GM12872 (cell line): ENCODE measurements at regions not wholly inside any gene's neighbourhood (a gene's known extent, or its start where the extent isn't known, plus 50 kb on each side); places are given as distances from the start of the nearest gene placed in this dataset.

Experiments
- TF ChIP-seq, protein P1 (sequence below): IDR thresholded peaks from 3 replicates; pipeline ENCODE4 v1.5.1; 2011; ENCODE audit warnings: low read depth, mild to moderate bottlenecking, low read length, moderate library complexity; ENCODE audit not compliant: insufficient read depth

DNA sequence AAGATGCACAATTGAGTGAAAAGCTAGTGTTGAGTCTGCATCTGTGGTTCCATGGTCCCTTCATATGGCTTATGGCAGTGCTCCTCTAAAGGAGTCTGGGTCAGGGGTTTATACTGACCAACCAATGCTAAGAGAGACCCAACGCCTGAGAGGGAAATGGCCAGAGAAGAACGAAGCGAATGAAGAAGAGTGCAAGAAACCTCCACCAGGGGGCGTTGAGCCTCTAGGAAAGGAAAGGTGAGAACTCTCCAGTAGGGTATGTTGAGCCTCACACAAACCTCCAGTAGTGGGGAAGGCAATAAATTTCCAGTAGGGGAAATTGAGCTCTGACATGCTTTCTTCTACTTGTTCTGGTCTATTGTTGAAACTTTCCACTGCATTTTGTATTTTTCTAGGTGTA is 470.6 kb downstream of the PRDM9 start:
- TF ChIP-seq, protein P1, sequence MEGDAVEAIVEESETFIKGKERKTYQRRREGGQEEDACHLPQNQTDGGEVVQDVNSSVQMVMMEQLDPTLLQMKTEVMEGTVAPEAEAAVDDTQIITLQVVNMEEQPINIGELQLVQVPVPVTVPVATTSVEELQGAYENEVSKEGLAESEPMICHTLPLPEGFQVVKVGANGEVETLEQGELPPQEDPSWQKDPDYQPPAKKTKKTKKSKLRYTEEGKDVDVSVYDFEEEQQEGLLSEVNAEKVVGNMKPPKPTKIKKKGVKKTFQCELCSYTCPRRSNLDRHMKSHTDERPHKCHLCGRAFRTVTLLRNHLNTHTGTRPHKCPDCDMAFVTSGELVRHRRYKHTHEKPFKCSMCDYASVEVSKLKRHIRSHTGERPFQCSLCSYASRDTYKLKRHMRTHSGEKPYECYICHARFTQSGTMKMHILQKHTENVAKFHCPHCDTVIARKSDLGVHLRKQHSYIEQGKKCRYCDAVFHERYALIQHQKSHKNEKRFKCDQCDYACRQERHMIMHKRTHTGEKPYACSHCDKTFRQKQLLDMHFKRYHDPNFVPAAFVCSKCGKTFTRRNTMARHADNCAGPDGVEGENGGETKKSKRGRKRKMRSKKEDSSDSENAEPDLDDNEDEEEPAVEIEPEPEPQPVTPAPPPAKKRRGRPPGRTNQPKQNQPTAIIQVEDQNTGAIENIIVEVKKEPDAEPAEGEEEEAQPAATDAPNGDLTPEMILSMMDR, result peak; percentile 56

DNA sequence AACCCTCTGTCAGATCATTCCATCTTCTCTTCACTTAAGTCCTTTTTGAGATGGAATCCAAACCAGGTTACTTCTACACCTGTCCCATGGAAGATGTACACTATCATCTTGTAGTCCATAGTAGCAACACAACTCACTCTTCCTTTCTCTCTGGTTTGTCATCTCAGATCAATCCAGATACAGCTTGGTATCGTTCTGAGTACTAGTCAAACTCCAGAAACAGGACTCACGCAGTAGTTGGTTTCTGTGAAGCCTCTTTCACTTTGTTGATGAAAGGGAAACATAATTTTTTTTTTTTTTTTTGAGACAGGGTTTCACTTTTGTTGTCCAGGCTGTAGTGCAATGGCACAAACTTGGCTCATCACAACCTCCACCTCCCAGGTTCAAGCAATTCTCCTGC is 484.0 kb downstream of the PRDM9 start:
- TF ChIP-seq, protein P1, result no peak

DNA sequence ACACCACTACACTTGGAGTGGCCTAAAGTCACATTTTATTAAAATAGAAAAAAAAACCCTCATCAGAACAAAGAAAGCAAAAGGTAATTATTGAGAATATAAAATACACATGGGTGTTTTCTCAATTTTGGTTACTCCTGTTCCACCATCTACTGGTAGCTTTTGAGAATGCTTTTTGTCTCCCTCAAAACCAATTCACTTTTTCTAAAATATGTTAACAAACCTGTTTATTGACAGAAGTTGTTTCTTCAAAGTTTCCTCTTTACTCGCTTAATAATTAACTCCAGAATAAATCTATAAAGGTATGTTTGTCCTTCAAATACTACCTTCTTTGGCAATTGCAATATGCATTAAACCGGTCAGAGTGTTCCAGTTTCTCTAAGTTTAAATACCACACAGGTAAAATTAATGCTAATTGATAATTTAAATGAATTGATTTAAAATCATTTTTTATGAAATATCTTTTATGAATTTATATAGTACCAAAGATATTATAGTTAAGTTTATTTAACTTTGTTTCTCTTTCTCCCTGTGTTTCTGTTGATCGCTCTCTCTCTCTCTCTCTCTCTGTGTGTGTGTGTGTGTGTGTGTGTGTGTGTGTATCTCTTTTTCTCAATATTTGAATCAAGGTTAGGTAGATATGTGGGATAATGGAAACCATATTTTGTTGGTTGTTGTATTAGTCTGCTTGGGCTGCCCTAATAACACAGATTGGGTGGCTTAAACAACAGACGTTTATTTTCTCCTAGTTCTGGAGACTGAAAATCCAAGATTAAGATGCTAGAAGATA is 487.4 kb downstream of the PRDM9 start:
- TF ChIP-seq, protein P1, result peak; percentile 5; the same call in 1 of the 3 replicates

DNA sequence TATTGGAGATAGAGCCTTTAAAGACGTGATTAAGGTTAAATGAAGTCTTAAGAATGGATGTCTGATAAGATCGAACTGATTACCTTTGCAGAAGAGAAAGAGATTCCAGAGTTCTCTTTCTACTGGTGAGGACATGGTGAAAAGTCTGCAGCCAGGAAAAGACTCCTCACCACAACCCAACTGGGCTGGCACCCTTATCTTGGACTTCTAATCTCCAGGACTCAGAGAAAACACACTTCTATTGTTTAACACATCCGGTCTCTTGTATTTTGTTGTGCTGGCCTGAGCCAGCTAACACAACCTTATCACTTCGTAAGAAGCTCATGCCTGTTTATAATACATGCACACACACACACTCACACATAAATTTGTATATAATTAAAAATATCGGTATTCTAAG is 489.1 kb downstream of the PRDM9 start:
- TF ChIP-seq, protein P1, result no peak

DNA sequence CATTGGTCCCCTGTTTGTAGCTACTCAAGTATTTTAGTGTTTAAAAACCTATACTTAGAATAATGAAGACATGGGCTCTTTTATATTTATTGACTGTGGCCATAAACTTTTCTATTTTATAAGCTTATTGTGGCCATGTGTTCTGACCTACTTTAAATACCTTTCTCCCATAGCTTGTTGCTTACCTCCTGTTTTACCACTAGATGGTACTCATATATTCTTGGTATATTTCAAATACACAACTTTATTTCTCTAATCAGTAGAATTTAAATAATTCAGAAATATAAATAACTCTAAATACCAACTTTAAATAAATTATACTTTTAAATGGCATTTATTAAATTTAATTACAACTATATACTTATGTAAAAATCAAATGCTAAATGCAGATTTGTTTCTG is 498.0 kb downstream of the PRDM9 start:
- TF ChIP-seq, protein P1, result no peak

DNA sequence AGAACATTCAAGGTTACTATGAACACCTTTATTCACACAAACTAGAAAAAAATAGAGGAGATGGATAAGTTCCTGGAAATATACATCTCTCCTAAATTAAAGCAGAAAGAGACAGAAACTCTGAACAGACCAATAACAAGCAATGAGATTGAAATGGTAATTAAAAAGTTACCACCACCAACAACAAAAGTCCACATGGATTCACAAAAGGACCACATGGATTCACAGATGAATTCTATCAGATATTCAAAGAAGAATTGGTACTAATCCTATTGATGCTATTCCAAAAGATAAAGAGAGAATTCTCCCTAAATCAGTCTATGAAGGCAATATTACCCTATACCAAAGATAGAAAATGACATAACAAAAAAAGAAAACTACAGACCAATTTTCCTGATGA is 518.9 kb downstream of the PRDM9 start:
- TF ChIP-seq, protein P1, result no peak

DNA sequence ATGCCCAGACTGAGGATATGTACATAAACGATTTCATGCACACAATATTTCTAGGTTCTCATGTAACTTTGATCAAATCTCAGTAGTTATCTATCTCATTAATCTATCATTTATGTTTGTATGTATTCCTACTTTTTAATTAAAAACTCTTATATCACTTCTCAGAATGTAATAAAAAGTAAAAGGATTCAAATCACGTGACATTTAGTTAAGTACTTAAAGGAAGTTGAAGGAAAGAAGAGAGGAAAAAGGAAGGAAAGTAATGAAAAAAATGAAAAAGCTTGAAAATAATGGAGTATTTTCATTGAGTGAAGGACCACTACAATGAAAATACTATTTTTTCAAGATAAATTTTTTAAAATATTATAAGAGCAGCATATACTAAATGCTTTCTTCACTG is 535.3 kb downstream of the PRDM9 start:
- TF ChIP-seq, protein P1, result no peak

DNA sequence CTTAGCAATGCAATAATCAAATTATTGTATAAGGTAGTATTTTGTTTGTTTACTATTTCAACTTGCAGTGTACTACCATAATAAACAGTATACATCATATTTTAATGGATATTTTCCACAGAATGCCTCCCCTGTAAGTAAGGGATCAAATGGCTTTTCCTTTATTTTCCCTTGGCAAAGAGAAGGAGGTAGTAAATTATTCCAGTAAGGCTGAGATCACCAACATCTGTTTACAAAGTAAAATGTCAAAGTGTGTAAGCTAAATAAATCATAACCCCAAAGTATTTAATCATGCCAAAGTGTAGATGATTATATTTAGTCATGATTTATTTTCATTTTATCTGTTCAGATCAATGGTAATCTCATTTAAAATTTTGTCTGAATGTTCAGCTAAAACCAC is 537.6 kb downstream of the PRDM9 start:
- TF ChIP-seq, protein P1, result no peak
